ENCODE measurements at regions not wholly inside any gene's neighbourhood (a gene's known extent, or its start where the extent isn't known, plus 50 kb on each side); places are given as distances from the start of the nearest gene placed in this dataset.

GRCh38 chr2:6782517-6783237 is 83.0 kb downstream of the CMPK2 start:
- ATAC-seq (no peak), DNase-seq (no peak)
- H3K36me3 ChIP-seq (ENCODE audit: control insufficient read depth in 2 of 3, insufficient read depth in 3 of 3, low read length in 3 of 3) = no peaks in the 10 kb centered on the region
- Mint-ChIP-seq H3K4me1 (peaks cover 5 to 13% (median 10%) of the 10 kb centered on the region in 7 donors), H3K27ac (no peak overlapping the region), H3K9me3 (no peaks in the 10 kb centered on the region), H3K36me3 (no peaks in the 10 kb centered on the region), H3K4me3 (no peak overlapping the region), H3K27me3 (peaks cover 0 to 4% (median 0%) of the 10 kb centered on the region in 5 donors)
- no peaks in the 10 kb centered on the region for H3K27me3 ChIP-seq (ENCODE audit: control insufficient read depth in 2 of 2, insufficient read depth in 2 of 2, low read length in 2 of 2)
- POLR2A ChIA-PET = no interaction called here
- no peak overlapping the region for H3K27ac ChIP-seq (ENCODE audit: low read depth, low read length)
- H3K4me1 ChIP-seq (ENCODE audit: control insufficient read depth in 2 of 2, insufficient read depth in 2 of 2, low read length in 2 of 2) = no peaks in the 10 kb centered on the region
- CTCF ChIA-PET = no interaction called here
- H3K9me3 ChIP-seq (ENCODE audit: control insufficient read depth in 2 of 3, low read length in 3 of 3) = no peaks in the 10 kb centered on the region
- H3K4me3 ChIP-seq (ENCODE audit: low read length) = no peak overlapping the region
- intact Hi-C loops (cut with micrococcal nuclease) = no loop called here

GRCh38 chr2:6783238-6783614 is 82.5 kb downstream of the CMPK2 start:
- CTCF ChIA-PET = no interaction called here
- H3K4me3 Mint-ChIP-seq = no peak overlapping the region

GRCh38 chr2:6784291-6784690 is 81.4 kb downstream of the CMPK2 start:
- H3K4me3 Mint-ChIP-seq = no peak overlapping the region
- ATAC-seq (no peak), DNase-seq (no peak)
- H3K9me3 Mint-ChIP-seq = no peaks in the 10 kb centered on the region
- peaks cover 5 to 13% (median 10%) of the 10 kb centered on the region in 7 donors for H3K4me1 Mint-ChIP-seq
- POLR2A ChIA-PET = no interaction called here
- H3K4me3 ChIP-seq (ENCODE audit: low read length) = no peak overlapping the region
- no peak overlapping the region for H3K27ac Mint-ChIP-seq
- intact Hi-C loops (cut with micrococcal nuclease) = no loop called here
- peaks cover 0 to 11% (median 0%) of the 10 kb centered on the region in 5 donors for H3K27me3 Mint-ChIP-seq
- H3K27ac ChIP-seq (ENCODE audit: low read depth, low read length) = no peak overlapping the region
- no peaks in the 10 kb centered on the region for H3K9me3 ChIP-seq (ENCODE audit: control insufficient read depth in 2 of 3, low read length in 3 of 3)
- no peaks in the 10 kb centered on the region for H3K27me3 ChIP-seq (ENCODE audit: control insufficient read depth in 2 of 2, insufficient read depth in 2 of 2, low read length in 2 of 2)
- H3K4me1 ChIP-seq (ENCODE audit: control insufficient read depth in 2 of 2, insufficient read depth in 2 of 2, low read length in 2 of 2) = no peaks in the 10 kb centered on the region
- CTCF ChIA-PET = no interaction called here
- H3K36me3 ChIP-seq (ENCODE audit: control insufficient read depth in 2 of 3, insufficient read depth in 3 of 3, low read length in 3 of 3) = no peaks in the 10 kb centered on the region
- no peaks in the 10 kb centered on the region for H3K36me3 Mint-ChIP-seq

More at GRCh38 chr2:6783238-6783614, 82.5 kb downstream of the CMPK2 start:
- Histone ChIP-seq H3K9me3 (ENCODE audit: control insufficient read depth in 2 of 3, low read length in 3 of 3) (no peaks in the 10 kb centered on the region), H3K27ac (ENCODE audit: low read depth, low read length) (no peak overlapping the region), H3K27me3 (ENCODE audit: control insufficient read depth in 2 of 2, insufficient read depth in 2 of 2, low read length in 2 of 2) (no peaks in the 10 kb centered on the region), H3K36me3 (ENCODE audit: control insufficient read depth in 2 of 3, insufficient read depth in 3 of 3, low read length in 3 of 3) (no peaks in the 10 kb centered on the region), H3K4me1 (ENCODE audit: control insufficient read depth in 2 of 2, insufficient read depth in 2 of 2, low read length in 2 of 2) (no peaks in the 10 kb centered on the region), H3K4me3 (ENCODE audit: low read length) (no peak overlapping the region)
- Mint-ChIP-seq H3K27me3 (peaks cover 0 to 7% (median 0%) of the 10 kb centered on the region in 5 donors), H3K27ac (no peak overlapping the region), H3K36me3 (no peaks in the 10 kb centered on the region), H3K9me3 (no peaks in the 10 kb centered on the region), H3K4me1 (peaks cover 5 to 13% (median 10%) of the 10 kb centered on the region in 7 donors)
- intact Hi-C loops (cut with micrococcal nuclease) = no loop called here
- ATAC-seq (no peak), DNase-seq (no peak)
- POLR2A ChIA-PET = no interaction called here

- ChIA-PET CTCF (no interaction called here), POLR2A (no interaction called here)
- no peaks in the 10 kb centered on the region for H3K9me3 Mint-ChIP-seq
- peaks cover 5 to 13% (median 10%) of the 10 kb centered on the region in 7 donors for H3K4me1 Mint-ChIP-seq
- ATAC-seq (no peak), DNase-seq (no peak)
- Histone ChIP-seq H3K4me1 (ENCODE audit: control insufficient read depth in 2 of 2, insufficient read depth in 2 of 2, low read length in 2 of 2) (no peaks in the 10 kb centered on the region), H3K27ac (ENCODE audit: low read depth, low read length) (no peak overlapping the region), H3K4me3 (ENCODE audit: low read length) (no peak overlapping the region), H3K27me3 (ENCODE audit: control insufficient read depth in 2 of 2, insufficient read depth in 2 of 2, low read length in 2 of 2) (no peaks in the 10 kb centered on the region), H3K36me3 (ENCODE audit: control insufficient read depth in 2 of 3, insufficient read depth in 3 of 3, low read length in 3 of 3) (no peaks in the 10 kb centered on the region), H3K9me3 (ENCODE audit: control insufficient read depth in 2 of 3, low read length in 3 of 3) (no peaks in the 10 kb centered on the region)
- no peak overlapping the region for H3K4me3 Mint-ChIP-seq
- no peaks in the 10 kb centered on the region for H3K36me3 Mint-ChIP-seq
- H3K27ac Mint-ChIP-seq = no peak overlapping the region
- peaks cover 0 to 11% (median 0%) of the 10 kb centered on the region in 5 donors for H3K27me3 Mint-ChIP-seq
- intact Hi-C loops (cut with micrococcal nuclease) = no loop called here
Observed at GRCh38 chr2:6785493-6785892, 80.2 kb downstream of the CMPK2 start.

GRCh38 chr2:6787376-6787775 is 78.3 kb downstream of the CMPK2 start:
- no peak for ATAC-seq
- Histone ChIP-seq H3K27me3 (ENCODE audit: control insufficient read depth in 2 of 2, insufficient read depth in 2 of 2, low read length in 2 of 2) (no peaks in the 10 kb centered on the region), H3K36me3 (ENCODE audit: control insufficient read depth in 2 of 3, insufficient read depth in 3 of 3, low read length in 3 of 3) (no peaks in the 10 kb centered on the region), H3K4me3 (ENCODE audit: low read length) (no peak overlapping the region), H3K4me1 (ENCODE audit: control insufficient read depth in 2 of 2, insufficient read depth in 2 of 2, low read length in 2 of 2) (no peaks in the 10 kb centered on the region), H3K27ac (ENCODE audit: low read depth, low read length) (no peak overlapping the region), H3K9me3 (ENCODE audit: control insufficient read depth in 2 of 3, low read length in 3 of 3) (no peaks in the 10 kb centered on the region)
- intact Hi-C loops (cut with micrococcal nuclease) = no loop called here
- no peak overlapping the region for H3K27ac Mint-ChIP-seq
- no peaks in the 10 kb centered on the region for H3K4me1 Mint-ChIP-seq
- H3K27me3 Mint-ChIP-seq = peaks cover 0 to 17% (median 0%) of the 10 kb centered on the region in 5 donors
- H3K36me3 Mint-ChIP-seq = no peaks in the 10 kb centered on the region
- CTCF ChIA-PET = no interaction called here
- POLR2A ChIA-PET = no interaction called here
- DNase-seq = no peak
- no peaks in the 10 kb centered on the region for H3K9me3 Mint-ChIP-seq
- H3K4me3 Mint-ChIP-seq = no peak overlapping the region

- no peaks in the 10 kb centered on the region for H3K9me3 Mint-ChIP-seq
- H3K27ac ChIP-seq (ENCODE audit: low read depth, low read length) = no peak overlapping the region
- ATAC-seq (no peak), DNase-seq (no peak)
- H3K4me3 ChIP-seq (ENCODE audit: low read length) = no peak overlapping the region
- CTCF ChIA-PET = interaction anchor here (1.5 kb wide), 1 partner anchor 16 kb away, joined by 4 read pairs; no protein-coding TSS in a partner anchor
- no peaks in the 10 kb centered on the region for H3K27me3 ChIP-seq (ENCODE audit: control insufficient read depth in 2 of 2, insufficient read depth in 2 of 2, low read length in 2 of 2)
- no peaks in the 10 kb centered on the region for H3K4me1 Mint-ChIP-seq
- no peaks in the 10 kb centered on the region for H3K4me1 ChIP-seq (ENCODE audit: control insufficient read depth in 2 of 2, insufficient read depth in 2 of 2, low read length in 2 of 2)
- H3K4me3 Mint-ChIP-seq = no peak overlapping the region
- no peaks in the 10 kb centered on the region for H3K36me3 Mint-ChIP-seq
- H3K36me3 ChIP-seq (ENCODE audit: control insufficient read depth in 2 of 3, insufficient read depth in 3 of 3, low read length in 3 of 3) = no peaks in the 10 kb centered on the region
- intact Hi-C loops (cut with micrococcal nuclease) = no loop called here
- no peak overlapping the region for H3K27ac Mint-ChIP-seq
- no peaks in the 10 kb centered on the region for H3K9me3 ChIP-seq (ENCODE audit: control insufficient read depth in 2 of 3, low read length in 3 of 3)
- peaks cover 0 to 17% (median 0%) of the 10 kb centered on the region in 5 donors for H3K27me3 Mint-ChIP-seq
- POLR2A ChIA-PET = no interaction called here
Observed at GRCh38 chr2:6788614-6789013, 77.1 kb downstream of the CMPK2 start.

- no peaks in the 10 kb centered on the region for H3K9me3 Mint-ChIP-seq
- H3K27ac Mint-ChIP-seq = no peak overlapping the region
- intact Hi-C loops (cut with micrococcal nuclease) = no loop called here
- ChIA-PET CTCF (interaction anchor here (1.5 kb wide), 1 partner anchor 17 kb away, joined by 4 read pairs; no protein-coding TSS in a partner anchor), POLR2A (no interaction called here)
- no peak overlapping the region for H3K27ac ChIP-seq (ENCODE audit: low read depth, low read length)
- no peaks in the 10 kb centered on the region for H3K4me1 Mint-ChIP-seq
- no peaks in the 10 kb centered on the region for H3K27me3 ChIP-seq (ENCODE audit: control insufficient read depth in 2 of 2, insufficient read depth in 2 of 2, low read length in 2 of 2)
- H3K9me3 ChIP-seq (ENCODE audit: control insufficient read depth in 2 of 3, low read length in 3 of 3) = no peaks in the 10 kb centered on the region
- H3K4me3 ChIP-seq (ENCODE audit: low read length) = no peak overlapping the region
- ATAC-seq = no peak
- H3K4me3 Mint-ChIP-seq = no peak overlapping the region
- H3K4me1 ChIP-seq (ENCODE audit: control insufficient read depth in 2 of 2, insufficient read depth in 2 of 2, low read length in 2 of 2) = no peaks in the 10 kb centered on the region
- peaks cover 0 to 17% (median 0%) of the 10 kb centered on the region in 5 donors for H3K27me3 Mint-ChIP-seq
- H3K36me3 Mint-ChIP-seq = no peaks in the 10 kb centered on the region
- DNase-seq = no peak
- no peaks in the 10 kb centered on the region for H3K36me3 ChIP-seq (ENCODE audit: control insufficient read depth in 2 of 3, insufficient read depth in 3 of 3, low read length in 3 of 3)
Observed at GRCh38 chr2:6789559-6790138, 76.1 kb downstream of the CMPK2 start.
